ENCODE measurements at regions not wholly inside any gene's neighbourhood (a gene's known extent, or its start where the extent isn't known, plus 50 kb on each side); places are given as distances from the start of the nearest gene placed in this dataset.
"Not testable (repeated sequence)": the region's sequence is repeated elsewhere in the genome, so short reads cannot be mapped to it uniquely, and the experiment has no call there.

GRCh38 chrX:75673468-75673867 is 111.6 kb downstream of the MAGEE2 start:
- DNase-seq: no peak

GRCh38 chrX:75655627-75656026 is 129.4 kb downstream of the MAGEE2 start:
- no peak for DNase-seq

- DNase-seq: no peak
These were observed 127.0 kb upstream of the ZDHHC15 start for GRCh38 chrX:75649829-75650228.

- no peak for DNase-seq
These were observed 126.2 kb upstream of the ZDHHC15 start for GRCh38 chrX:75648803-75649588.

GRCh38 chrX:75642811-75643361 is 120.0 kb upstream of the ZDHHC15 start:
- no peak for DNase-seq

- DNase-seq: no peak
These were observed 115.5 kb upstream of the ZDHHC15 start for GRCh38 chrX:75638332-75638731.

GRCh38 chrX:75625232-75625631 is 102.4 kb upstream of the ZDHHC15 start:
- no peak for DNase-seq

- DNase-seq: no peak
These were observed 100.7 kb upstream of the ZDHHC15 start for GRCh38 chrX:75623535-75623934.

- DNase-seq: no peak
These were observed 86.6 kb upstream of the ZDHHC15 start for GRCh38 chrX:75609406-75609805.

- DNase-seq: peak; percentile 0
These were observed 81.0 kb upstream of the ZDHHC15 start for GRCh38 chrX:75603833-75604232.

GRCh38 chrX:75602022-75602421 is 79.2 kb upstream of the ZDHHC15 start:
- not testable (repeated sequence) for DNase-seq

- no peak for DNase-seq
These were observed 73.3 kb upstream of the ZDHHC15 start for GRCh38 chrX:75596178-75596577.

GRCh38 chrX:75593186-75593585 is 70.3 kb upstream of the ZDHHC15 start:
- DNase-seq: not testable (repeated sequence)

GRCh38 chrX:75582511-75582910 is 59.7 kb upstream of the ZDHHC15 start:
- no peak for DNase-seq

Data from NCI-H2171 (cell line).